ENCODE measurements at regions not wholly inside any gene's neighbourhood (a gene's known extent, or its start where the extent isn't known, plus 50 kb on each side); places are given as distances from the start of the nearest gene placed in this dataset.

DNA sequence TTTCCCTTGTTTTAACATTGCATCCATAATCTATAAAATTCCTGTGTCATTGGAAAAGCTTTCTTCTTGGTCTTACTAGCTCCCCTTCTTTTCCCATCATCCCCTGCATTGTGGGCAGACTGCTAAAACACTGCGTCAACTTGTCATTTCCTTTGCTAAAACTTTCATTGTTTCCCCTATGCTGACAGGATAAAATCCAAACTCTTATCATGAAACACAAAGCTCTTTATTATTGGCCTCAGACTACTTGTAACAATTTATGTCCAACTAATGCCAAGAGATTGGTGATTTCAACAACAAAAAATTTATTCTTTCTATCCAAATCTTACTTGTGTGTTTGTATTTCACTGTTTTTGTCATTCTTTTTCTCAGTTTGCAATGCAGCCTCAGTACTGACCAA lies 339.1 kb downstream of the HGF start:
- TF ChIP-seq REST (IDR thresholded peaks at IDR 0.05; ENCODE audit: insufficient read depth in 1 of 2, low read depth in 2 of 2, low read length in 2 of 2) (no peak), TAF1 (IDR thresholded peaks at IDR 0.05; ENCODE audit: borderline replicate concordance, insufficient read depth, low read length) (no peak), POLR2AphosphoS5 (IDR thresholded peaks at IDR 0.05; ENCODE audit: low read depth, low read length) (no peak)

Data from PFSK-1 (cell line).